ENCODE measurements at regions not wholly inside any gene's neighbourhood (a gene's known extent, or its start where the extent isn't known, plus 50 kb on each side); places are given as distances from the start of the nearest gene placed in this dataset.

DNA sequence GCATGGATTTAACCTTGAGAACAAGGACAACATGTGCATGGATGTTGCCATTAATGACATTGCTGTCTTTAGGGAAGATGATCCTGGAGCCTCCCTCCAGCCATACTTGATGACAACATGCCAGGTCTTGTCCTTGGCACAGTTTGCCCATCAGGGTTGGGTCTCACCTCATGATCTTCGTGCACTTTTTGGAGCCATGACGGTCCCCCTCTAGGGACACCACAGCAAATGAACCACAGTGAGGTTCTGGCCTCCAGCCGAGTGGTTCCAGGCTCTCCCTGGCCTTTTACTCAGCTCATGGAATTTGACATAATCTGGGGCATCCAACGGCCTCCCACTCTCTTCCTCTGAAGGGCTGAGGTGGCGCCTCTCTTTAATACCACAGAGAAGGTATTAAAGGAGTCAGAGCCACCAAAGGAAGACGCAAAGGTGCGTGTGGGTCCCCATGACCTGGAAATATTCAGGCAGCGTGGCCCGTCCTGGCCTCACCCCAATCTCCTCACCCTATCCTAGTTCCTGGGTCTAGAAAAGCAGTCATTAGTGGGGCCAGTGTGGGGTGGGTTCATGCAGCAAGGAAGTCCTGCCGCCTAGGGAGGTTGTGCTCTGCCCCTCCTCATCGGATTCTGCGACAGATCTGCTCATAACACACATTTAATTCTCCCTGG is 184.8 kb downstream of the CXCL12 start:
- H3K4me3 ChIP-seq (replicated peaks in 1 of 2; ENCODE audit: low read depth in 2 of 2, low read length in 2 of 2): no peak overlapping the region
- no peak for DNase-seq (ENCODE audit: low read depth in 2 of 2)
- TF ChIP-seq, protein P1, sequence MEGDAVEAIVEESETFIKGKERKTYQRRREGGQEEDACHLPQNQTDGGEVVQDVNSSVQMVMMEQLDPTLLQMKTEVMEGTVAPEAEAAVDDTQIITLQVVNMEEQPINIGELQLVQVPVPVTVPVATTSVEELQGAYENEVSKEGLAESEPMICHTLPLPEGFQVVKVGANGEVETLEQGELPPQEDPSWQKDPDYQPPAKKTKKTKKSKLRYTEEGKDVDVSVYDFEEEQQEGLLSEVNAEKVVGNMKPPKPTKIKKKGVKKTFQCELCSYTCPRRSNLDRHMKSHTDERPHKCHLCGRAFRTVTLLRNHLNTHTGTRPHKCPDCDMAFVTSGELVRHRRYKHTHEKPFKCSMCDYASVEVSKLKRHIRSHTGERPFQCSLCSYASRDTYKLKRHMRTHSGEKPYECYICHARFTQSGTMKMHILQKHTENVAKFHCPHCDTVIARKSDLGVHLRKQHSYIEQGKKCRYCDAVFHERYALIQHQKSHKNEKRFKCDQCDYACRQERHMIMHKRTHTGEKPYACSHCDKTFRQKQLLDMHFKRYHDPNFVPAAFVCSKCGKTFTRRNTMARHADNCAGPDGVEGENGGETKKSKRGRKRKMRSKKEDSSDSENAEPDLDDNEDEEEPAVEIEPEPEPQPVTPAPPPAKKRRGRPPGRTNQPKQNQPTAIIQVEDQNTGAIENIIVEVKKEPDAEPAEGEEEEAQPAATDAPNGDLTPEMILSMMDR (IDR thresholded peaks at IDR 0.05; ENCODE audit: low read depth, low read length): no peak

DNA sequence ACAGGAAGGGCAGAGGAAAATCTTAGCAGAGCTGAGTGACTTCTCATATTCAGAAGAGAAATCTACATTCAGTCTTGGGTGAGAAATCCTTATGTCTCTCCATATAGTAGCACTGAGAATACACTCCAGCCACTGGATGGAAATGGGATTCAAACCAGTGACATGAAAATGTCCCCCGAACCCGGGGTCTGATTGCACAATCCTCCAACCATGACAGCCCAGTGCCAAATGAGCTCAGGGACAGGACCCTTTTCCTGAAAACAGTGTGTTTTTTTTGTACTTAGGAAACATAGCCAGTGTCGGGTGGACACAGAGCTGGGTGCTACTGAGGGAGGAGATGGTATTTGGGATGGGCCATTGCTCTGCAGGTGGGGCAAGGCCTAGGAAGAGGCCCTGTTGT is 185.6 kb downstream of the CXCL12 start:
- no peak for DNase-seq (ENCODE audit: low read depth in 2 of 2)
- no peak overlapping the region for H3K4me3 ChIP-seq (replicated peaks in 1 of 2; ENCODE audit: low read depth in 2 of 2, low read length in 2 of 2)
- TF ChIP-seq, protein P1 (IDR thresholded peaks at IDR 0.05; ENCODE audit: low read depth, low read length): no peak

- DNase-seq (ENCODE audit: low read depth in 2 of 2): peak in 1 of 2 donors; percentile 21
- no peak overlapping the region for H3K4me3 ChIP-seq (replicated peaks in 1 of 2; ENCODE audit: low read depth in 2 of 2, low read length in 2 of 2)
- TF ChIP-seq, protein P1 (IDR thresholded peaks at IDR 0.05; ENCODE audit: low read depth, low read length): no peak
Measured at GRCh38 chr10:44198780-44199097, 186.2 kb downstream of the CXCL12 start.

GRCh38 chr10:44198096-44198779 is 186.7 kb downstream of the CXCL12 start:
- H3K4me3 ChIP-seq (replicated peaks in 1 of 2; ENCODE audit: low read depth in 2 of 2, low read length in 2 of 2): no peak overlapping the region
- no peak for DNase-seq (ENCODE audit: low read depth in 2 of 2)
- TF ChIP-seq, protein P1 (IDR thresholded peaks at IDR 0.05; ENCODE audit: low read depth, low read length): no peak

GRCh38 chr10:44197646-44198045 is 187.3 kb downstream of the CXCL12 start:
- DNase-seq (ENCODE audit: low read depth in 2 of 2): no peak
- TF ChIP-seq, protein P1 (IDR thresholded peaks at IDR 0.05; ENCODE audit: low read depth, low read length): no peak
- H3K4me3 ChIP-seq (replicated peaks in 1 of 2; ENCODE audit: low read depth in 2 of 2, low read length in 2 of 2): no peak overlapping the region

GRCh38 chr10:44196336-44196735 is 188.6 kb downstream of the CXCL12 start:
- DNase-seq (ENCODE audit: low read depth in 2 of 2): no peak
- TF ChIP-seq, protein P1 (IDR thresholded peaks at IDR 0.05; ENCODE audit: low read depth, low read length): no peak

DNA sequence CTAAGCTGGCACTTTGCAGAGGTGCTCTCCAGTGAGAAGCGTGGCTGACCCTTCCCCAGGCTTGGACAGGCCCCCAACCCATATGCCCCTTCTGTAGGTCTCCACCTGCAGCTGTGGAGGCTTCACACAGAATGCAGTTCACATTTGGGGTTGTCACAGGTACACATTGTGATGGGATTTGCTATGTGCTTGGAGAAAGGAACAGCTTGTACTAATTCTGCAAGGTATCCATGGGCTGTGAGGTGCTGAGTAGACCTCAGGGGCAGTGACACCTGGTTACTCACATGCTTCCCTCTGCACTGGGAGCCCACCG is 188.9 kb downstream of the CXCL12 start:
- DNase-seq (ENCODE audit: low read depth in 2 of 2): no peak
- TF ChIP-seq, protein P1 (IDR thresholded peaks at IDR 0.05; ENCODE audit: low read depth, low read length): no peak
- no peak overlapping the region for H3K4me3 ChIP-seq (replicated peaks in 1 of 2; ENCODE audit: low read depth in 2 of 2, low read length in 2 of 2)

More at GRCh38 chr10:44196336-44196735, 188.6 kb downstream of the CXCL12 start:
- no peak overlapping the region for H3K4me3 ChIP-seq (replicated peaks in 1 of 2; ENCODE audit: low read depth in 2 of 2, low read length in 2 of 2)

Data from cardiac fibroblast (primary cell).